ENCODE measurements at regions not wholly inside any gene's neighbourhood (a gene's known extent, or its start where the extent isn't known, plus 50 kb on each side); places are given as distances from the start of the nearest gene placed in this dataset.

GRCh38 chr19:27654266-27654990 lies 1558.5 kb downstream of the UQCRFS1 start:
- no peak overlapping the region for H3K27ac ChIP-seq (ENCODE audit: low read depth, low read length)
- 49 to 64% (median 64%) methylated on average over 8 of the region's 8 CpGs for WGBS, 3 donors

GRCh38 chr19:27652796-27653195 lies 1560.2 kb downstream of the UQCRFS1 start:
- 47 to 53% (median 50%) methylated on average over 3 of the region's 3 CpGs for WGBS, 3 donors
- H3K27ac ChIP-seq (ENCODE audit: low read depth, low read length) = no peak overlapping the region

GRCh38 chr19:27652281-27652680 lies 1560.7 kb downstream of the UQCRFS1 start:
- H3K27ac ChIP-seq (ENCODE audit: low read depth, low read length) = no peak overlapping the region
- WGBS, 3 donors = 73 to 83% (median 80%) methylated on average over 8 of the region's 8 CpGs

DNA sequence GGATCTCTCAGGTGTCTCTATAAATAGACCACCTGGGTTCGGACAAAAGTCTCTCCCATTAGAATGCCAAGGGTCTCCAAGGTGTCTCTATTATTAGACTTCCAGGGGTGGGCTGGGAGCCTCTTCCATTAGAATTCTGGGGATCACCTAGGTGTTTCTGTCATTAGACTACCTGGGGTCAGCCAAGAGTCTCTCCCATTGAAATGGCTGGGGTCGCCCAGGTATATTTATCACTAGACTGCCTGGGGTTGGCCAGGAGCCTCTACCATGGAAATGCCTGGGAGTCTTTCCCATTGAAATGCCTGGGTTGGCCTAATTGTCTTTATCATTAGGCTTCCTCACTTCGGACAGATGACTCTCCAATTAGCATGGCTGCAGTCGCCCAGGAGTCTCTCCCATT lies 1565.5 kb downstream of the UQCRFS1 start:
- 63 to 78% (median 76%) methylated on average over 4 of the region's 4 CpGs for WGBS, 3 donors
- H3K27ac ChIP-seq (ENCODE audit: low read depth, low read length) = no peak overlapping the region

- 90 to 100% methylated on average over 1 of the region's 1 CpG; no CpG with 5 or more reads in 1 of the 3 donors for WGBS, 3 donors
- no peak overlapping the region for H3K27ac ChIP-seq (ENCODE audit: low read depth, low read length)
Observed at GRCh38 chr19:27635401-27635800, 1577.5 kb downstream of the UQCRFS1 start.

DNA sequence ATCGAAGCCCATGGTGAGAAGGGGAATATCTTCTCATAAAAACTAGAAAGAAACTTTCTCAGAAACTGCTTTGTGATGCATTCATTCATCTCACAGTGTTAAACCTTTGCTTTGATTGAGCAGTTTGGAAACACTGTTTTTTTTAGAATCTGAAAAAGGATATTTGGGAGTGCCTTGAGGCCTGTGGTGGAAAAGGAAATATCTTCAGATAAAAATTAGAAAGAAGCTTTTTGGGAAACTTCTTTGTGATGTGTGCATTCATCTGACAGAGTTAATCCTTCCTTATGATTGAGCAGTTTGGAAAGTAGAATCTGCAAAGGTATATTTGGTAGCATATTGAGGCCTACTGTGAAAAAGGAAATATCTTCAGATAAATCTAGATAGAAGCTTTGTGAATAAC lies 1594.9 kb downstream of the UQCRFS1 start:
- H3K27ac ChIP-seq (ENCODE audit: low read depth, low read length) = no peak overlapping the region
- 51 to 64% (median 60%) methylated on average over 1 of the region's 1 CpG for WGBS, 3 donors

- H3K27ac ChIP-seq (ENCODE audit: low read depth, low read length) = no peak overlapping the region
Observed at GRCh38 chr19:27580906-27581305, 1632.0 kb downstream of the UQCRFS1 start.
